Thoracic aorta (tissue), 2 donors: ENCODE measurements at regions not wholly inside any gene's neighbourhood (a gene's known extent, or its start where the extent isn't known, plus 50 kb on each side); places are given as distances from the start of the nearest gene placed in this dataset.

Source experiments
- ATAC-seq: fragments of 150-250 bp; one replicate; pipeline ENCODE4 v1.8.0; 2017; ENCODE audit warnings: low read depth; ENCODE audit not compliant: insufficient number of reproducible peaks, low FRiP score
- DNase-seq: peaks from one replicate; pipeline ENCODE4 v3.0.0-alpha.2; 2020; ENCODE audit warnings: low spot score
- H3K27ac ChIP-seq, 2 donors: fragments of 200-600 bp; sonication (generic); 1 replicate in 1 of 2; 2 replicates in 1 of 2; pipeline ENCODE4 v1.5.1; 2016; ENCODE audit warnings: mild to moderate bottlenecking in 2 of 2, moderate library complexity in 2 of 2
- H3K27me3 ChIP-seq: fragments of 200-600 bp; sonication (generic); replicated peaks from 2 replicates; pipeline ENCODE4 v1.6.0; 2016; ENCODE audit warnings: mild to moderate bottlenecking; ENCODE audit not compliant: insufficient read depth
- H3K36me3 ChIP-seq: fragments of 200-600 bp; sonication (generic); one replicate; pipeline ENCODE4 v1.5.1; 2016
- H3K4me1 ChIP-seq, 2 donors: fragments of 200-600 bp; sonication (generic); 1 replicate in 1 of 2; 2 replicates in 1 of 2; pipeline versions ENCODE4 v1.5.1 to v1.6.0; 2016; ENCODE audit warnings: low read depth in 2 of 2, mild to moderate bottlenecking in 1 of 2; ENCODE audit not compliant: control insufficient read depth in 1 of 2
- H3K4me3 ChIP-seq: fragments of 200-600 bp; sonication (generic); 2 replicates; pipeline ENCODE4 v1.5.1; 2016; ENCODE audit warnings: mild to moderate bottlenecking
- H3K9me3 ChIP-seq: fragments of 200-600 bp; sonication (generic); 2 replicates; pipeline ENCODE4 v1.5.1; 2016
- TF ChIP-seq, protein P1 (sequence below): fragments of 200-600 bp; sonication (generic); IDR thresholded peaks from one replicate; pipeline ENCODE4 v1.5.1; 2019; ENCODE audit warnings: antibody characterized with exemption

DNA sequence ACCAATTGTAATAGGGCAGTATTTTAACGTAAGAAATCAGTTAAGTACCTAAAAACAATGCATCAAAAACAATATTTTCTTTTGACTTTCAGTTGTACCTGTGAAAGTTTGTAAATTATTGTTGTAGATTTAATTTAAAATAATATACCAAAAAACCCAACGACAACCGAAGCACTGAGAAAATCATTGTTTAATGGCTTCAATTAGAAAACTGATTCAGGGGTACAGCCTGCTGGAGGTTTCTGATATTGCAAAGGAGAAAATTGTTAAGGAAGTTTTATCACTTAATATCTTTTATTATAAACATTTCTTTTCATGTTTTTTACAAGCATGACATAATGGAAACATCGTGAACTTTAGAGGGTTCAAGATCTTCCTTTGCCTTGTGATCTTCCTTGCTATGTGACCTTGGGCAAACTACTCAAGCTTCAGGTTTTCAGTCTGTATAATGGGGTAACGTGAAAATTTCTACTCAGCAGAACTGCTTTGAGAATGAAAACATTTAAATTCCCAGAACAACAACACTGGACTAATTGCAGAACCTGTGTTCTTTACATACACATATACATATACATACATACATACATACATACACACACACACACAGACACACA is 76.3 kb upstream of the GLS start:
- no peaks in the 10 kb centered on the region for H3K36me3 ChIP-seq
- TF ChIP-seq, protein P1, sequence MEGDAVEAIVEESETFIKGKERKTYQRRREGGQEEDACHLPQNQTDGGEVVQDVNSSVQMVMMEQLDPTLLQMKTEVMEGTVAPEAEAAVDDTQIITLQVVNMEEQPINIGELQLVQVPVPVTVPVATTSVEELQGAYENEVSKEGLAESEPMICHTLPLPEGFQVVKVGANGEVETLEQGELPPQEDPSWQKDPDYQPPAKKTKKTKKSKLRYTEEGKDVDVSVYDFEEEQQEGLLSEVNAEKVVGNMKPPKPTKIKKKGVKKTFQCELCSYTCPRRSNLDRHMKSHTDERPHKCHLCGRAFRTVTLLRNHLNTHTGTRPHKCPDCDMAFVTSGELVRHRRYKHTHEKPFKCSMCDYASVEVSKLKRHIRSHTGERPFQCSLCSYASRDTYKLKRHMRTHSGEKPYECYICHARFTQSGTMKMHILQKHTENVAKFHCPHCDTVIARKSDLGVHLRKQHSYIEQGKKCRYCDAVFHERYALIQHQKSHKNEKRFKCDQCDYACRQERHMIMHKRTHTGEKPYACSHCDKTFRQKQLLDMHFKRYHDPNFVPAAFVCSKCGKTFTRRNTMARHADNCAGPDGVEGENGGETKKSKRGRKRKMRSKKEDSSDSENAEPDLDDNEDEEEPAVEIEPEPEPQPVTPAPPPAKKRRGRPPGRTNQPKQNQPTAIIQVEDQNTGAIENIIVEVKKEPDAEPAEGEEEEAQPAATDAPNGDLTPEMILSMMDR, result peak; percentile 70
- no peaks in the 10 kb centered on the region for H3K9me3 ChIP-seq
- H3K4me3 ChIP-seq, result no peak overlapping the region
- no peak overlapping the region for H3K27ac ChIP-seq
- H3K27me3 ChIP-seq, result no peaks in the 10 kb centered on the region
- DNase-seq, result no peak
- ATAC-seq, result no peak
- no peaks in the 10 kb centered on the region for H3K4me1 ChIP-seq

DNA sequence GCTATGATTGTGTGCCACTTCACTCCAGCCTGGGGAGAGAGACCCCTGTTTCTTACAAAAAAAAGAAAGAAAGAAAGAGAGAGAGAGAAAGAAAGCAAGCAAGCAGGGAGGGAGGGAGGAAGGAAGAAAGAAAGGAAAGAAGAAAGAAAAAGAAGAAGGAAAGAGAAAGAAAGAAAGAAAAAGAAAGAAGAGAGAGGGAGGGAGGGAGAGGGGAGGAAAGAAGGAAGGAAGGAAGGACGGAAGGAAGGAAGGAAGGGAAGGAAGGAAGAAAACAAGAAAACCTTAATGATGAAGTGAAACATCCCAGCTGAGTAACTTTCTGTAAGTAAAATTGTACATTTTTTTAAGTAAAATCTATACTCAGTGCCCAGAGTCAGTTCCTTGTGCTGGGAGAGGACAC is 75.5 kb upstream of the GLS start:
- DNase-seq (no peak), ATAC-seq (no peak)
- Histone ChIP-seq H3K27ac (no peak overlapping the region), H3K9me3 (no peaks in the 10 kb centered on the region), H3K4me3 (no peak overlapping the region), H3K36me3 (no peaks in the 10 kb centered on the region), H3K4me1 (no peaks in the 10 kb centered on the region), H3K27me3 (no peaks in the 10 kb centered on the region)
- TF ChIP-seq, protein P1, result no peak

DNA sequence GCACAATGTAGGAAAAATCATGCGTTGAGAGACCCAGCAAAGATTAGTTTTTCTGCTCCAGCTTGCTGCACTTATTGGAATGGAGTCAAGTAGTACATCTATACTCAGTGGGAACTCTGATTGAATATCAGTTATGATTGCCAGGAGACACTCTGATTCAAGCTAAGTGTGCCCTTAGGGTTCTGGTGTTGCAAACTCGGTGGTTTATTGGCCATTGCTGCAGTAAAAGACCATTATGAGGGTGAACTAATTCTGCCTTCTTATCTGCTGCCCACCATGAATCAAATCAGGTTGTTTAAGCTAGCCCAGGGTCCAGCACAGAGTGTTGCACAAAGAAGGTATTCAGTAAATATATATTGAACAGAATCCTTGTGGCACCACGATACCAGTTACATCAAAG is 74.8 kb upstream of the GLS start:
- H3K4me1 ChIP-seq, result no peaks in the 10 kb centered on the region
- no peak overlapping the region for H3K27ac ChIP-seq
- H3K9me3 ChIP-seq, result no peaks in the 10 kb centered on the region
- TF ChIP-seq, protein P1, result no peak
- H3K36me3 ChIP-seq, result no peaks in the 10 kb centered on the region
- H3K27me3 ChIP-seq, result no peaks in the 10 kb centered on the region
- ATAC-seq (no peak), DNase-seq (no peak)
- H3K4me3 ChIP-seq, result no peak overlapping the region

DNA sequence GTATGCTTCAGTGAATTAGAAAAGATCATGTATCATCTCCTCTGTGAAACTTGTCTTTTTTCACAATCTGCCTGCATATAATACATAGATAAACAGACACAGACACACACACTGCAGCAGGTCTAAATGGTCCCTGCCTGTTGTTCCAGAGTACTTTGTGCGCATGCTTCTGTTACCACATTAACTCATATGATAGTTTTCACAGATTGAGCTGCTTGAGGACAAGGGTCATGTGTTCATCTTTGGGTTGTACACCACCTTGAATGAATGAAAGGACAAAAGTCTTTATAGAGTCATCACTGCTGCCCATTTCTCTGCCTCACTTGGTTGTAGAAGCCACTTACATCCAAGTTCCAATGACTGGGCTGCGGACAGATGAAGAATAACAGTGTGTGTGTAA is 72.7 kb upstream of the GLS start:
- ATAC-seq, result no peak
- TF ChIP-seq, protein P1, result no peak
- H3K4me1 ChIP-seq, result no peaks in the 10 kb centered on the region
- no peak overlapping the region for H3K27ac ChIP-seq
- DNase-seq, result no peak
- no peaks in the 10 kb centered on the region for H3K27me3 ChIP-seq
- H3K36me3 ChIP-seq, result no peaks in the 10 kb centered on the region
- no peaks in the 10 kb centered on the region for H3K9me3 ChIP-seq
- no peak overlapping the region for H3K4me3 ChIP-seq

DNA sequence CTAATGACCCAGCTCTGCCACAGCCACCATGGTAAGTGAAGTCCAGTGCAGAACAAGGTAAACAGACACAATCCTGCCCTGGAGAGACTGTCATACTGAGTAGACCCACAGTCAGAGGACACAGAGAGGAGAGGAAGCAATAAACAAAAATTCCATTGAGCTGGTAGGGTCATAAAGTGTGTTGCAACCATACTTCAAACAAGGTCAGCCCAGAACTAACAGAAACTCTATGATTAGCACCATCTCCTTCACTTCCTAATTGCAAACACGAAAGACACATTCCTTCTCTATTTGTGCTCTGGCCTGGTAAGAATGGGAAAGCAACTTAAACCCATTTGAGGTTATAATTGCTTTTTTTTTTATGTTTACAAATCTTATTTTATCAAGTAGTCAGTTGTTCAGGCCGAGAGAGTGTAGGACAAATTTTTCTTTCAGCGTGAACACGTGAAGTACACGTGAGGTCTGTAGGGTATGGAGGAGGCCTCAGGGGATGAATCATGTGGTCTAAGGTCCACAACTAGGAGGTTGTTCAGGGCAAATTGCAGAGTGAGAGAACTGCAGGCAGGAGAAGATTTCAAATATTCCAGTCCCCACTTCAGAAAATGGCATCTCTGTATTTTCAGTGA is 71.4 kb upstream of the GLS start:
- no peak overlapping the region for H3K4me3 ChIP-seq
- no peaks in the 10 kb centered on the region for H3K27me3 ChIP-seq
- H3K4me1 ChIP-seq, result no peaks in the 10 kb centered on the region
- no peak for ATAC-seq
- no peaks in the 10 kb centered on the region for H3K36me3 ChIP-seq
- TF ChIP-seq, protein P1, result no peak
- H3K27ac ChIP-seq, result no peak overlapping the region
- no peaks in the 10 kb centered on the region for H3K9me3 ChIP-seq
- DNase-seq, result no peak
